WTC11 (cell line): ENCODE measurements at regions not wholly inside any gene's neighbourhood (a gene's known extent, or its start where the extent isn't known, plus 50 kb on each side); places are given as distances from the start of the nearest gene placed in this dataset.

Experiments used
- ATAC-seq: fragments of 200-7000 bp; cut with Tn5 transposase; 2 replicates; pipeline ENCODE4 v1.10.0; 2021; ENCODE audit warnings: mild to moderate bottlenecking, moderate library complexity
- CTCF ChIA-PET: fragments of 300-600 bp; sonication (Branson Sonifier 250); formaldehyde crosslinking; loops from one replicate; lab custom pipeline; 2021; ENCODE audit warnings: antibody characterized with exemption; lab: Charles Lee
- POLR2A ChIA-PET: fragments of 350-600 bp; sonication (Branson Sonifier 250); formaldehyde crosslinking; loops from one replicate; lab custom pipeline; 2021; ENCODE audit warnings: antibody characterized with exemption; lab: Charles Lee
- DNase-seq: peaks from one replicate; pipeline ENCODE4 v3.0.0; 2021; ENCODE audit warnings: low spot score
- H3K27ac Mint-ChIP-seq: 2 replicates; pipeline ENCODE4 v1.8.0; 2021; ENCODE audit warnings: mixed read lengths
- H3K27me3 Mint-ChIP-seq: 2 replicates; pipeline ENCODE4 v1.8.0; 2021; ENCODE audit warnings: low read depth, mild to moderate bottlenecking, moderate library complexity, mixed read lengths
- H3K36me3 Mint-ChIP-seq: 2 replicates; pipeline ENCODE4 v1.8.0; 2021; ENCODE audit warnings: mixed read lengths
- H3K4me1 Mint-ChIP-seq: 2 replicates; pipeline ENCODE4 v1.8.0; 2022; ENCODE audit warnings: mixed read lengths
- H3K4me3 Mint-ChIP-seq: 2 replicates; pipeline ENCODE4 v1.8.0; 2021; ENCODE audit warnings: mild to moderate bottlenecking, moderate library complexity, mixed read lengths
- H3K9me3 Mint-ChIP-seq: 2 replicates; pipeline ENCODE4 v1.8.0; 2021; ENCODE audit warnings: mixed read lengths
- AFF4 ChIP-seq: sonication (generic); formaldehyde crosslinking; IDR thresholded peaks from 2 replicates; pipeline ENCODE4 v1.8.1; 2023; ENCODE audit warnings: mild to moderate bottlenecking, missing genetic modification reagents, borderline replicate concordance
- CDX4 ChIP-seq: fragments of 250-450 bp; sonication (Bioruptor Pico); IDR thresholded peaks from 2 replicates; pipeline ENCODE4 v1.9.0; 2021; ENCODE audit warnings: moderate library complexity, mild to moderate bottlenecking, inconsistent platforms, borderline replicate concordance
- CREB1 ChIP-seq: sonication (generic); formaldehyde crosslinking; IDR thresholded peaks from 2 replicates; pipeline ENCODE4 v1.8.0; 2023; ENCODE audit warnings: mild to moderate bottlenecking, missing genetic modification reagents
- E2F4 ChIP-seq: sonication (generic); formaldehyde crosslinking; IDR thresholded peaks from 2 replicates; pipeline ENCODE4 v1.8.1; 2022; ENCODE audit warnings: low read depth, mild to moderate bottlenecking, moderate library complexity, missing genetic modification reagents, borderline replicate concordance
- ESRRA ChIP-seq: sonication (generic); formaldehyde crosslinking; IDR thresholded peaks from 2 replicates; pipeline ENCODE4 v1.8.1; 2022; ENCODE audit warnings: mild to moderate bottlenecking, missing genetic modification reagents, borderline replicate concordance
- GRHL2 ChIP-seq: fragments of 250-450 bp; sonication (Bioruptor Pico); IDR thresholded peaks from 2 replicates; pipeline ENCODE4 v1.8.0; 2022; ENCODE audit warnings: mild to moderate bottlenecking, moderate library complexity; ENCODE audit not compliant: insufficient replicate concordance, severe bottlenecking
- HMGXB4 ChIP-seq: sonication (generic); formaldehyde crosslinking; IDR thresholded peaks from 2 replicates; pipeline ENCODE4 v1.8.1; 2023; ENCODE audit warnings: mild to moderate bottlenecking, moderate library complexity, missing genetic modification reagents
- JAZF1 ChIP-seq: fragments of 250-450 bp; sonication (Bioruptor Pico); IDR thresholded peaks from 2 replicates; pipeline ENCODE4 v1.9.0; 2021; ENCODE audit warnings: moderate library complexity, mild to moderate bottlenecking, inconsistent platforms
- OVOL2 ChIP-seq: fragments of 250-450 bp; sonication (Bioruptor Pico); IDR thresholded peaks from 2 replicates; pipeline ENCODE4 v1.9.0; 2021; ENCODE audit warnings: mild to moderate bottlenecking, borderline replicate concordance
- PRRX2 ChIP-seq: fragments of 250-450 bp; sonication (Bioruptor Pico); IDR thresholded peaks from 2 replicates; pipeline ENCODE4 v1.8.0; 2021; ENCODE audit warnings: mild to moderate bottlenecking
- RELA ChIP-seq: sonication (generic); formaldehyde crosslinking; IDR thresholded peaks from 2 replicates; pipeline ENCODE4 v1.8.1; 2022; ENCODE audit warnings: missing genetic modification reagents, mild to moderate bottlenecking, borderline replicate concordance
- TEAD4 ChIP-seq: sonication (generic); formaldehyde crosslinking; IDR thresholded peaks from 2 replicates; pipeline ENCODE4 v1.8.0; 2022; ENCODE audit warnings: mild to moderate bottlenecking, missing genetic modification reagents
- ZBTB43 ChIP-seq: sonication (generic); formaldehyde crosslinking; IDR thresholded peaks from 2 replicates; pipeline ENCODE4 v1.8.1; 2023; ENCODE audit warnings: mild to moderate bottlenecking, missing genetic modification reagents
- ZNF263 ChIP-seq: sonication (generic); formaldehyde crosslinking; IDR thresholded peaks from 2 replicates; pipeline ENCODE4 v1.8.1; 2022; ENCODE audit warnings: low read depth, mild to moderate bottlenecking, moderate library complexity, missing genetic modification reagents
- ZNF396 ChIP-seq: fragments of 250-450 bp; sonication (Bioruptor Pico); IDR thresholded peaks from 2 replicates; pipeline ENCODE4 v1.8.0; 2021; ENCODE audit warnings: mild to moderate bottlenecking, moderate library complexity, borderline replicate concordance
- ZNF416 ChIP-seq: fragments of 250-450 bp; sonication (Bioruptor Pico); IDR thresholded peaks from 2 replicates; pipeline ENCODE4 v1.9.0; 2021; ENCODE audit warnings: mild to moderate bottlenecking, inconsistent platforms
- ZNF532 ChIP-seq: fragments of 250-450 bp; sonication (Bioruptor Pico); IDR thresholded peaks from 2 replicates; pipeline ENCODE4 v1.9.0; 2021; ENCODE audit warnings: mild to moderate bottlenecking, borderline replicate concordance
- ZSCAN18 ChIP-seq: fragments of 250-450 bp; sonication (Bioruptor Pico); IDR thresholded peaks from 2 replicates; pipeline ENCODE4 v2.1.2; 2022; ENCODE audit warnings: mild to moderate bottlenecking, moderate library complexity

GRCh38 chr13:109973279-109973678 is 186.9 kb upstream of the IRS2 start (continued):
- TF ChIP-seq HMGXB4 (CRISPR knock-in tag) (no peak), ZNF416 (CRISPR knock-in tag) (no peak), OVOL2 (CRISPR knock-in tag) (no peak), TEAD4 (CRISPR knock-in tag) (no peak), ZNF532 (CRISPR knock-in tag) (no peak)

GRCh38 chr13:109971456-109972090 is 185.2 kb upstream of the IRS2 start:
- H3K4me1 Mint-ChIP-seq = no peaks in the 10 kb centered on the region
- ATAC-seq (no peak), DNase-seq (no peak)
- no peak for TF ChIP-seq PRRX2
- TF ChIP-seq JAZF1 = no peak
- TF ChIP-seq ESRRA (CRISPR knock-in tag) = no peak
- TF ChIP-seq CREB1 (CRISPR knock-in tag) = no peak
- TF ChIP-seq ZSCAN18 (CRISPR knock-in tag) = no peak
- TF ChIP-seq CDX4 = no peak
- TF ChIP-seq AFF4 (CRISPR knock-in tag) = no peak
- TF ChIP-seq RELA (CRISPR knock-in tag) = no peak
- TF ChIP-seq GRHL2 (CRISPR knock-in tag) = no peak
- TF ChIP-seq ZNF416 (CRISPR knock-in tag) = no peak
- no peak for TF ChIP-seq ZNF263 (CRISPR knock-in tag)
- no peak for TF ChIP-seq E2F4 (CRISPR knock-in tag)
- no peak for TF ChIP-seq ZBTB43 (CRISPR knock-in tag)
- TF ChIP-seq ZNF396 = no peak
- CTCF ChIA-PET = no interaction called here
- POLR2A ChIA-PET = no interaction called here
- peaks cover 11% of the 10 kb centered on the region; the same call in 1 of the 2 replicates for H3K36me3 Mint-ChIP-seq
- no peak overlapping the region for H3K4me3 Mint-ChIP-seq
- no peaks in the 10 kb centered on the region for H3K27me3 Mint-ChIP-seq
- H3K27ac Mint-ChIP-seq = no peak overlapping the region
- H3K9me3 Mint-ChIP-seq = peaks cover 17% of the 10 kb centered on the region
